ENCODE measurements at regions not wholly inside any gene's neighbourhood (a gene's known extent, or its start where the extent isn't known, plus 50 kb on each side); places are given as distances from the start of the nearest gene placed in this dataset.
A peak's percentile ranks its signal among the peaks of the same experiment; 100 is the strongest.

DNA sequence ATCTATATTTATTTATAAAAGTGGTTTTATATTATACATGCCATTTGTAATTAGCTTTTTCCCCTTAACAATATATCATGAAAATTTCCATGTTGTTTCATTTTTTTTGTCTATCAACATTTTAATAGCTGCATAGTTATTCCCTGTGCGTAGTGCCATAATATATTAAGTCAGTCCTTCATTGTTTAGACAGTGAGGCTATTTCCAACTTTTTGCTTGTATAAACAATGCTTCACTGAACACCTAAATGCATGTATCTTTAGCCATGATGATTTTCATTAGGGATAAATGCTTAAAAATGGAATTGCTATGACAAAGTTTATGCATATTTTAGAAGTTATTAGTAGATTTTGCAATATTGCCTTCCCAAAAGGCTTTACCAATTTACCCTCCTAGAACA, 80.7 kb upstream of the STC2 start:
- no peak for DNase-seq (ENCODE audit: extremely low spot score, unreplicated experiment)
- H3K4me1 Mint-ChIP-seq (ENCODE audit: unreplicated experiment): no peaks in the 10 kb centered on the region
- H3K27ac Mint-ChIP-seq: no peak overlapping the region
- no peak overlapping the region for H3K4me3 Mint-ChIP-seq
- no peaks in the 10 kb centered on the region for H3K27me3 Mint-ChIP-seq
- H3K36me3 Mint-ChIP-seq: no peaks in the 10 kb centered on the region
- H3K9me3 Mint-ChIP-seq: no peaks in the 10 kb centered on the region
- TF ChIP-seq, protein P1, sequence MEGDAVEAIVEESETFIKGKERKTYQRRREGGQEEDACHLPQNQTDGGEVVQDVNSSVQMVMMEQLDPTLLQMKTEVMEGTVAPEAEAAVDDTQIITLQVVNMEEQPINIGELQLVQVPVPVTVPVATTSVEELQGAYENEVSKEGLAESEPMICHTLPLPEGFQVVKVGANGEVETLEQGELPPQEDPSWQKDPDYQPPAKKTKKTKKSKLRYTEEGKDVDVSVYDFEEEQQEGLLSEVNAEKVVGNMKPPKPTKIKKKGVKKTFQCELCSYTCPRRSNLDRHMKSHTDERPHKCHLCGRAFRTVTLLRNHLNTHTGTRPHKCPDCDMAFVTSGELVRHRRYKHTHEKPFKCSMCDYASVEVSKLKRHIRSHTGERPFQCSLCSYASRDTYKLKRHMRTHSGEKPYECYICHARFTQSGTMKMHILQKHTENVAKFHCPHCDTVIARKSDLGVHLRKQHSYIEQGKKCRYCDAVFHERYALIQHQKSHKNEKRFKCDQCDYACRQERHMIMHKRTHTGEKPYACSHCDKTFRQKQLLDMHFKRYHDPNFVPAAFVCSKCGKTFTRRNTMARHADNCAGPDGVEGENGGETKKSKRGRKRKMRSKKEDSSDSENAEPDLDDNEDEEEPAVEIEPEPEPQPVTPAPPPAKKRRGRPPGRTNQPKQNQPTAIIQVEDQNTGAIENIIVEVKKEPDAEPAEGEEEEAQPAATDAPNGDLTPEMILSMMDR (conservative IDR thresholded peaks at IDR 0.05): no peak

DNA sequence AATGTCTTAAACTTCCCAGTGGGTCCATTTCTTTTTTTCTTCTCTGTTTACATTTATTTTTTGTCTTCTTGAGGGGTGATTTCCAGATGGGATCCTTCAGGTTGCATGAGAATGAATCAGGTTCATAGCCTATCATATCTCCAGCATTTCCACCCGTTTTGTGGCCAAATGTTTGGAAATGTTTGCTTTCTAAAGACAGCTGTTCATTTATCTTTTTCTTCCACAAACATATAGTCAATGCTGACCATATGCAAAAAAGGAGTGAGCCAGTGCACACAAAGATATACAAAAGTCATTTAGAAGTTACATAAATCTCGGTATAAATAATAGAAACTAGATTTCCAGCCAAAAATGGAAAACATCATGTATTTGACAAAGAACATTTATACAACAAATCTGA, 71.6 kb upstream of the STC2 start:
- TF ChIP-seq, protein P1 (conservative IDR thresholded peaks at IDR 0.05): no peak
- H3K4me3 Mint-ChIP-seq: no peak overlapping the region
- no peaks in the 10 kb centered on the region for H3K36me3 Mint-ChIP-seq
- H3K27me3 Mint-ChIP-seq: no peaks in the 10 kb centered on the region
- DNase-seq (ENCODE audit: extremely low spot score, unreplicated experiment): no peak
- no peaks in the 10 kb centered on the region for H3K9me3 Mint-ChIP-seq
- H3K27ac Mint-ChIP-seq: no peak overlapping the region
- no peaks in the 10 kb centered on the region for H3K4me1 Mint-ChIP-seq (ENCODE audit: unreplicated experiment)

DNA sequence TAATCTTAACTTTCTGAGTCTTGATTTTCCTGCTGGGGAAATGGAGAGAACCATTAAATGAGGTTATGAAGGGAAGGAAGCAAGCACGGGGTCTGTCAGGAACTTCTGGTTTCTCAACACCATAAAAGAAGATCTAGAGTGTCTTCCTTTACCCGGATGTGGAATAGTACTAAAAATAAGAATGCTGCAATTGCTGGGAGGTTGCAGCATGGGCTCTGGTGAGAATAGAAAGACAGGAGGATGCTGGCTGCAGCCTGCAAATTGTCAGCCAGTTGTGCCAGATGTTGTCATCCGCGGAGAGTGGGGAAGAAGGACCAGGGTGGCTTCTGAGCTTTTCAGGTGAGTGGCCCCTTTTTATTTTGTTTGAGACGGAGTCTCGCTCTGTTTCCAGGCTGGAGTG, 69.3 kb upstream of the STC2 start:
- no peaks in the 10 kb centered on the region for H3K36me3 Mint-ChIP-seq
- H3K27ac Mint-ChIP-seq: no peak overlapping the region
- peaks cover 3% of the 10 kb centered on the region for H3K27me3 Mint-ChIP-seq
- no peak overlapping the region for H3K4me3 Mint-ChIP-seq
- no peaks in the 10 kb centered on the region for H3K4me1 Mint-ChIP-seq (ENCODE audit: unreplicated experiment)
- no peaks in the 10 kb centered on the region for H3K9me3 Mint-ChIP-seq
- no peak for DNase-seq (ENCODE audit: extremely low spot score, unreplicated experiment)
- TF ChIP-seq, protein P1 (conservative IDR thresholded peaks at IDR 0.05): no peak

DNA sequence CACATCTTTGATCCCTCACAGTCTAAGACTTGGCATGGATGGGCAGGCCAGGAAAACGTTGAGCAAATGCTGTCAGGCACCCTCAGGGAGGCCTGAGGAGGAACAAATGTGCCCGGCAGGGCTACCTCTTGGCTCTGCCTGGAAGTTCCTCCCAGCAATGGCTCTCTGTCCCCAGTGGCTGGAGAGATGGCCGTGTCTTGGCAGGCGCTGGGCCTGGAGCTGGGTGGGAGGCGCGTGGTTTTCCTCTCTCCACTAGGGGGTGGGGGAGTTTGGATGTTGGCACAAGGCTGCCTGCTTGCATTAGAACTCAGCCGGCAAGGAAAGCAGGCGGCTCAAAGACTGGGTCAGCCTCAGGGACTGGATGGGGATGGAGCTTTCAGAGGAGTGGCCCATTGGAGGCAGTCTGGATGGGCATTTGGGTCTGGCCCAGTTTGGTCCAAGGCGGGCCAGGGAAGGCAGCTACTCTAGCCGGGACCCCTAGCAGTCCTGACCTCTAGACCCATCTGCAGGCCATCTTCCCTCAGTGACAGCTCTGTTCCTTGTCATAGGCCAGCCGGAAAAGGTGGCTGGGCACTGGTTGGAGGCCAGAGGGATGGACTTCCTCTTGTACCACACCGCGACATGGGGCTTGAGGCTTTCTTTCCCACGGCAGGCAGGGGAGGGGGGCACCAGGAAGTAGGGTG, 68.2 kb upstream of the STC2 start:
- no peak overlapping the region for H3K4me3 Mint-ChIP-seq
- peaks cover 3% of the 10 kb centered on the region for H3K27me3 Mint-ChIP-seq
- no peak for DNase-seq (ENCODE audit: extremely low spot score, unreplicated experiment)
- no peaks in the 10 kb centered on the region for H3K4me1 Mint-ChIP-seq (ENCODE audit: unreplicated experiment)
- H3K36me3 Mint-ChIP-seq: no peaks in the 10 kb centered on the region
- TF ChIP-seq, protein P1 (conservative IDR thresholded peaks at IDR 0.05): peak; percentile 53
- no peaks in the 10 kb centered on the region for H3K9me3 Mint-ChIP-seq
- H3K27ac Mint-ChIP-seq: no peak overlapping the region

DNA sequence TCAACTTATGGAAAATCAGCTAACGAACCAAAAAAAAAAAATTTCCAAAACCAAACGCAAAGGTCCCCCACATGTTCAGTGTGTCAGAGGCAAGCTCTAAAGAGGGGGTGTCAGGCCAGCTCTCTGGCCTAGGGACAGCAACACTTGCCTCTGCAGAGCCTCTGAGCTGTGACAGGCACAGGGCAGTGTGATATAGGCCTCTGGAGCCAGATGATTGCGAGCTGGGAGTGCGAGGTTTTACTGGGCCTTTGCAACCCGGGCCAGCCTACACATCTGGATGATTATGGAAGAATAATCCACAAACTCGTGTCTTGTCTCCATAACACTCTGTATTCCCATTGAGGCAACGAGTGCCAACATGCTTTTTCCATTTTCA, 67.7 kb upstream of the STC2 start:
- H3K9me3 Mint-ChIP-seq: no peaks in the 10 kb centered on the region
- peaks cover 3% of the 10 kb centered on the region for H3K27me3 Mint-ChIP-seq
- no peaks in the 10 kb centered on the region for H3K4me1 Mint-ChIP-seq (ENCODE audit: unreplicated experiment)
- no peak overlapping the region for H3K4me3 Mint-ChIP-seq
- TF ChIP-seq, protein P1 (conservative IDR thresholded peaks at IDR 0.05): no peak
- DNase-seq (ENCODE audit: extremely low spot score, unreplicated experiment): no peak
- H3K27ac Mint-ChIP-seq: no peak overlapping the region
- H3K36me3 Mint-ChIP-seq: no peaks in the 10 kb centered on the region

All from type B pancreatic cell (in vitro differentiated cells).